CD14-positive monocyte (primary cell): ENCODE measurements at regions not wholly inside any gene's neighbourhood (a gene's known extent, or its start where the extent isn't known, plus 50 kb on each side); places are given as distances from the start of the nearest gene placed in this dataset.

Experiments
- DNase-seq, 3 donors: peaks; one replicate each; pipeline ENCODE4 v3.0.0-alpha.2; 2011 to 2022
- H2AFZ ChIP-seq: 2 replicates; pipeline ENCODE4 v1.6.0; 2012; ENCODE audit warnings: mild to moderate bottlenecking, low read depth, low read length, inconsistent platforms; ENCODE audit not compliant: insufficient read depth, poor library complexity, severe bottlenecking
- H3K27ac ChIP-seq, 2 donors: 1 replicate in 1 of 2; 2 replicates in 1 of 2; pipeline ENCODE4 v1.5.1; 2012 to 2013; ENCODE audit warnings: low read length in 2 of 2, control low read depth in 1 of 2, inconsistent platforms in 1 of 2, low read depth in 1 of 2, mild to moderate bottlenecking in 1 of 2
- H3K27me3 ChIP-seq, 2 donors: one replicate each; pipeline versions ENCODE4 v1.6.0 to v1.6.1; 2011 to 2013; ENCODE audit warnings: low read length in 2 of 2; ENCODE audit not compliant: control insufficient read depth in 2 of 2, insufficient read depth in 2 of 2
- H3K36me3 ChIP-seq, 2 donors: replicated peaks in 1 of 2; 1 replicate in 1 of 2; 2 replicates in 1 of 2; pipeline versions ENCODE4 v1.5.1 to v1.6.1; 2012 to 2013; ENCODE audit warnings: low read length in 2 of 2, control low read depth in 1 of 2, inconsistent platforms in 1 of 2, mild to moderate bottlenecking in 1 of 2; ENCODE audit not compliant: insufficient read depth in 2 of 2, control insufficient read depth in 1 of 2
- H3K4me1 ChIP-seq, 2 donors: 1 replicate in 1 of 2; 2 replicates in 1 of 2; pipeline versions ENCODE4 v1.5.1 to v1.6.1; 2012 to 2013; ENCODE audit warnings: low read length in 2 of 2, control low read depth in 1 of 2, inconsistent platforms in 1 of 2, mild to moderate bottlenecking in 1 of 2, moderate library complexity in 1 of 2; ENCODE audit not compliant: insufficient read depth in 2 of 2, control insufficient read depth in 1 of 2
- H3K4me2 ChIP-seq: replicated peaks from 2 replicates; pipeline ENCODE3; 2012; ENCODE audit warnings: low read length, moderate library complexity, mild to moderate bottlenecking; ENCODE audit not compliant: poor library complexity, severe bottlenecking; ENCODE audit errors: extremely low read depth
- H3K4me3 ChIP-seq, 3 experiments: fragments of 200-600 bp in 1 of 3; sonication (generic) in 1 of 3; replicated peaks in 1 of 3; 1 replicate in 2 of 3; 2 replicates in 1 of 3; pipeline ENCODE4 v1.5.1; 2011 to 2013; ENCODE audit warnings: low read length in 3 of 3, mild to moderate bottlenecking in 3 of 3, control low read depth in 2 of 3, low read depth in 2 of 3, inconsistent platforms in 1 of 3, moderate library complexity in 1 of 3
- H3K79me2 ChIP-seq: 2 replicates; pipeline ENCODE4 v1.6.0; 2012; ENCODE audit warnings: mild to moderate bottlenecking, control low read depth, inconsistent platforms, low read length, moderate library complexity; ENCODE audit not compliant: insufficient read depth
- H3K9ac ChIP-seq: 2 replicates; pipeline ENCODE4 v1.6.0; 2017; ENCODE audit warnings: low read length, mild to moderate bottlenecking; ENCODE audit not compliant: insufficient read depth, poor library complexity, severe bottlenecking
- H3K9me3 ChIP-seq, 2 donors: replicated peaks in 1 of 2; 1 replicate in 1 of 2; 2 replicates in 1 of 2; pipeline versions ENCODE4 v1.5.1 to v1.6.1; 2012 to 2013; ENCODE audit warnings: low read length in 2 of 2, control low read depth in 1 of 2; ENCODE audit not compliant: control insufficient read depth in 1 of 2, insufficient read depth in 1 of 2
- H4K20me1 ChIP-seq: 2 replicates; pipeline ENCODE4 v1.6.0; 2012; ENCODE audit warnings: mild to moderate bottlenecking, low read length, control low read depth, moderate library complexity; ENCODE audit not compliant: insufficient read depth
- H3K27ac Mint-ChIP-seq, 7 donors: one replicate each; pipeline ENCODE4 v1.8.0; 2020; ENCODE audit warnings: mild to moderate bottlenecking in 7 of 7, mixed read lengths in 7 of 7, moderate library complexity in 6 of 7, inconsistent platforms in 2 of 7
- H3K27me3 Mint-ChIP-seq, 3 donors: one replicate each; pipeline ENCODE4 v1.8.0; 2021 to 2022; ENCODE audit warnings: low read depth in 3 of 3, mild to moderate bottlenecking in 3 of 3, mixed read lengths in 3 of 3, moderate library complexity in 3 of 3, inconsistent platforms in 1 of 3
- H3K36me3 Mint-ChIP-seq, 2 donors: one replicate each; pipeline ENCODE4 v1.8.0; 2020; ENCODE audit warnings: mixed read lengths in 2 of 2, inconsistent platforms in 1 of 2, mild to moderate bottlenecking in 1 of 2
- H3K4me1 Mint-ChIP-seq: one replicate; pipeline ENCODE4 v1.8.0; 2020; ENCODE audit warnings: mild to moderate bottlenecking, mixed read lengths
- H3K4me3 Mint-ChIP-seq, 2 donors: one replicate each; pipeline ENCODE4 v1.8.0; 2020; ENCODE audit warnings: mild to moderate bottlenecking in 2 of 2, mixed read lengths in 2 of 2, moderate library complexity in 1 of 2
- H3K9me3 Mint-ChIP-seq, 7 donors: one replicate each; pipeline ENCODE4 v1.8.0; 2020 to 2022; ENCODE audit warnings: mixed read lengths in 7 of 7, mild to moderate bottlenecking in 6 of 7, moderate library complexity in 6 of 7, inconsistent platforms in 2 of 7
- CTCF ChIP-seq: fragments of 200-600 bp; IDR thresholded peaks from one replicate; pipeline ENCODE4 v1.8.0; 2022; ENCODE audit warnings: antibody characterized with exemption, mild to moderate bottlenecking
- WGBS: methylation state at CpG from one replicate; pipeline ENCODE4 v1.1.5; 2013; ENCODE audit warnings: missing lambda C conversion rate; ENCODE audit not compliant: insufficient coverage; 5-methylcytosine and 5-hydroxymethylcytosine counted together
- intact Hi-C, 2 donors: fragments of 100-400 bp; cut with micrococcal nuclease; formaldehyde crosslinking; loops; one replicate each; pipeline versions ENCODE4 v1.15.0 to v1.15.1; 2023

- Histone ChIP-seq H3K9ac (no peak overlapping the region), H3K36me3 (no peaks in the 10 kb centered on the region), H3K79me2 (no peaks in the 10 kb centered on the region), H3K4me1 (no peaks in the 10 kb centered on the region), H2AFZ (no peak overlapping the region), H4K20me1 (no peaks in the 10 kb centered on the region), H3K4me2 (no peak overlapping the region), H3K27ac (no peak overlapping the region), H3K4me3 (no peak overlapping the region), H3K9me3 (peaks cover 0 to 10% of the 10 kb centered on the region in 2 donors), H3K27me3 (no peaks in the 10 kb centered on the region)
- Mint-ChIP-seq H3K4me3 (no peak overlapping the region), H3K27me3 (no peaks in the 10 kb centered on the region), H3K36me3 (no peaks in the 10 kb centered on the region), H3K27ac (no peak overlapping the region), H3K9me3 (peaks cover 0 to 7% (median 2%) of the 10 kb centered on the region in 7 donors), H3K4me1 (no peaks in the 10 kb centered on the region)
- TF ChIP-seq CTCF = no peak
- no peak for DNase-seq
- WGBS = 85% methylated on average over 3 of the region's 5 CpGs
- intact Hi-C loops = no loop called here
Measured at GRCh38 chr10:111481261-111481826, 404.5 kb downstream of the ADRA2A start.

- H3K27me3 Mint-ChIP-seq = no peaks in the 10 kb centered on the region
- H3K9me3 Mint-ChIP-seq = peaks cover 0 to 8% (median 3%) of the 10 kb centered on the region in 7 donors
- no peak for DNase-seq
- H3K4me3 ChIP-seq = no peak overlapping the region
- H2AFZ ChIP-seq = no peak overlapping the region
- no peaks in the 10 kb centered on the region for H4K20me1 ChIP-seq
- no peak overlapping the region for H3K27ac ChIP-seq
- H3K4me3 Mint-ChIP-seq = no peak overlapping the region
- WGBS = 100% methylated on average over 2 of the region's 2 CpGs
- no peaks in the 10 kb centered on the region for H3K27me3 ChIP-seq
- H3K9me3 ChIP-seq = peaks cover 0 to 10% of the 10 kb centered on the region in 2 donors
- no peak overlapping the region for H3K9ac ChIP-seq
- no peak overlapping the region for H3K4me2 ChIP-seq
- no peaks in the 10 kb centered on the region for H3K36me3 Mint-ChIP-seq
- TF ChIP-seq CTCF = no peak
- intact Hi-C loops = no loop called here
- H3K4me1 ChIP-seq = no peaks in the 10 kb centered on the region
- no peaks in the 10 kb centered on the region for H3K36me3 ChIP-seq
- H3K4me1 Mint-ChIP-seq = no peaks in the 10 kb centered on the region
- no peaks in the 10 kb centered on the region for H3K79me2 ChIP-seq
- no peak overlapping the region for H3K27ac Mint-ChIP-seq
Measured at GRCh38 chr10:111481866-111482265, 405.0 kb downstream of the ADRA2A start.
